ENCODE measurements at regions not wholly inside any gene's neighbourhood (a gene's known extent, or its start where the extent isn't known, plus 50 kb on each side); places are given as distances from the start of the nearest gene placed in this dataset.
A peak's percentile ranks its signal among the peaks of the same experiment; 100 is the strongest.

GRCh38 chr7:131107337-131108211 lies 220.1 kb upstream of the MKLN1 start:
- peak; percentile 31 for TF ChIP-seq CTCF (IDR thresholded peaks at IDR 0.05)
- H3K4me1 Mint-ChIP-seq (ENCODE audit: low read depth), result peaks cover 68% of the 10 kb centered on the region
- H3K27ac Mint-ChIP-seq, result peak overlapping the region; percentile 98
- peaks cover 37% of the 10 kb centered on the region for H3K36me3 Mint-ChIP-seq (ENCODE audit: low read depth)
- H3K27me3 Mint-ChIP-seq (ENCODE audit: insufficient read depth), result peaks cover 11% of the 10 kb centered on the region
- no peaks in the 10 kb centered on the region for H3K9me3 Mint-ChIP-seq
- peak overlapping the region; percentile 96 for H3K4me3 Mint-ChIP-seq
- peak; percentile 88 for DNase-seq

- peaks cover 11% of the 10 kb centered on the region for H3K27me3 Mint-ChIP-seq (ENCODE audit: insufficient read depth)
These were observed 219.3 kb upstream of the MKLN1 start for GRCh38 chr7:131108212-131108940.

GRCh38 chr7:131109011-131109758 lies 218.5 kb upstream of the MKLN1 start:
- peaks cover 60% of the 10 kb centered on the region for H3K4me1 Mint-ChIP-seq (ENCODE audit: low read depth)
- H3K4me3 Mint-ChIP-seq, result peak overlapping the region; percentile 96
- H3K36me3 Mint-ChIP-seq (ENCODE audit: low read depth), result peaks cover 39% of the 10 kb centered on the region
- H3K27ac Mint-ChIP-seq, result peak overlapping the region; percentile 98
- no peaks in the 10 kb centered on the region for H3K9me3 Mint-ChIP-seq
- peaks cover 11% of the 10 kb centered on the region for H3K27me3 Mint-ChIP-seq (ENCODE audit: insufficient read depth)
- DNase-seq, result peak; percentile 47
- no peak for TF ChIP-seq CTCF (IDR thresholded peaks at IDR 0.05)

More at GRCh38 chr7:131108212-131108940, 219.3 kb upstream of the MKLN1 start:
- H3K36me3 Mint-ChIP-seq (ENCODE audit: low read depth), result peaks cover 42% of the 10 kb centered on the region
- H3K4me1 Mint-ChIP-seq (ENCODE audit: low read depth), result peaks cover 69% of the 10 kb centered on the region
- H3K9me3 Mint-ChIP-seq, result no peaks in the 10 kb centered on the region
- DNase-seq, result peak; percentile 29
- H3K27ac Mint-ChIP-seq, result peak overlapping the region; percentile 98
- TF ChIP-seq CTCF (IDR thresholded peaks at IDR 0.05), result no peak
- H3K4me3 Mint-ChIP-seq, result peak overlapping the region; percentile 96

GRCh38 chr7:131109759-131110296 lies 217.8 kb upstream of the MKLN1 start:
- peak; percentile 69 for DNase-seq
- peaks cover 54% of the 10 kb centered on the region for H3K4me1 Mint-ChIP-seq (ENCODE audit: low read depth)
- peaks cover 11% of the 10 kb centered on the region for H3K27me3 Mint-ChIP-seq (ENCODE audit: insufficient read depth)
- H3K4me3 Mint-ChIP-seq, result peak overlapping the region; percentile 96
- peaks cover 45% of the 10 kb centered on the region for H3K36me3 Mint-ChIP-seq (ENCODE audit: low read depth)
- TF ChIP-seq CTCF (IDR thresholded peaks at IDR 0.05), result no peak
- H3K9me3 Mint-ChIP-seq, result no peaks in the 10 kb centered on the region
- peak overlapping the region; percentile 98 for H3K27ac Mint-ChIP-seq
